H1 (cell line): ENCODE measurements at regions not wholly inside any gene's neighbourhood (a gene's known extent, or its start where the extent isn't known, plus 50 kb on each side); places are given as distances from the start of the nearest gene placed in this dataset.

Source experiments
- ASH2L ChIP-seq: fragments of 200-600, 300-600 bp; sonication (generic); IDR thresholded peaks from one replicate; pipeline ENCODE4 v1.7.1; 2017; ENCODE audit warnings: low read length
- CHD7 ChIP-seq: fragments of 300-600 bp; sonication (generic); IDR thresholded peaks from 2 replicates; pipeline ENCODE4 v1.7.1; 2012; ENCODE audit warnings: low read length, moderate library complexity, mild to moderate bottlenecking, inconsistent platforms; ENCODE audit not compliant: insufficient replicate concordance
- RXRA ChIP-seq: IDR thresholded peaks from 2 replicates; pipeline ENCODE4 v1.6.1; 2011; ENCODE audit warnings: low read depth, mild to moderate bottlenecking, low read length, moderate library complexity; ENCODE audit not compliant: insufficient read depth
- SP4 ChIP-seq: IDR thresholded peaks from 2 replicates; pipeline ENCODE4 v1.6.1; 2012; ENCODE audit warnings: low read length, inconsistent platforms

- no peak for TF ChIP-seq SP4
- no peak for TF ChIP-seq RXRA
- TF ChIP-seq ASH2L = no peak
- TF ChIP-seq CHD7 = no peak
These were observed 106.2 kb upstream of the NRSN1 start (continued) for GRCh38 chr6:24019830-24020229.
